A549 (cell line): ENCODE measurements at regions not wholly inside any gene's neighbourhood (a gene's known extent, or its start where the extent isn't known, plus 50 kb on each side); places are given as distances from the start of the nearest gene placed in this dataset.

Source experiments
- BHLHE40 ChIP-seq: IDR thresholded peaks from 2 replicates; pipeline ENCODE4 v1.6.1; 2012; ENCODE audit warnings: low read depth, low read length, inconsistent platforms
- CEBPB ChIP-seq, 2 experiments: fragments of >200 bp in 1 of 2; sonication (Bioruptor Twin) in 1 of 2; formaldehyde crosslinking in 1 of 2; IDR thresholded peaks; 2 replicates each; pipeline ENCODE4 v1.6.1; 2012 to 2016
- CHD2 ChIP-seq: fragments of 150-350 bp; IDR thresholded peaks from 2 replicates; pipeline ENCODE4 v1.6.1; 2014; ENCODE audit warnings: low read length; ENCODE audit not compliant: partially characterized antibody
- HDAC2 ChIP-seq: fragments of 200-600 bp; sonication (generic); IDR thresholded peaks from 2 replicates; pipeline ENCODE4 v1.6.1; 2016
- MYC ChIP-seq: IDR thresholded peaks from 2 replicates; pipeline ENCODE4 v1.6.1; 2012; ENCODE audit warnings: mild to moderate bottlenecking, inconsistent platforms, low read length, improper control_type of control experiment, borderline replicate concordance
- NPAS2 ChIP-seq: fragments of 250-450 bp; sonication (Bioruptor Pico); IDR thresholded peaks from 2 replicates; pipeline ENCODE4 v1.8.0; 2022; ENCODE audit warnings: mild to moderate bottlenecking, moderate library complexity, borderline replicate concordance
- POLR2A ChIP-seq: IDR thresholded peaks from 2 replicates; pipeline ENCODE4 v1.6.1; 2012; ENCODE audit warnings: mild to moderate bottlenecking, low read length
- RAD21 ChIP-seq, 2 experiments: fragments of >200 bp in 1 of 2; sonication (Bioruptor Twin) in 1 of 2; formaldehyde crosslinking in 1 of 2; IDR thresholded peaks in 1 of 2; conservative IDR thresholded peaks in 1 of 2; 2 replicates in 1 of 2; 3 replicates in 1 of 2; pipeline ENCODE4 v1.6.1; 2012 to 2018; ENCODE audit warnings: inconsistent platforms in 1 of 2
- RARB ChIP-seq: fragments of 250-450 bp; sonication (Bioruptor Pico); IDR thresholded peaks from 2 replicates; pipeline ENCODE4 v1.8.0; 2021; ENCODE audit warnings: mild to moderate bottlenecking, moderate library complexity
- SREBF2 ChIP-seq: fragments of 450-650 bp; IDR thresholded peaks from 2 replicates; pipeline ENCODE4 v1.6.1; 2014; ENCODE audit warnings: mild to moderate bottlenecking, moderate library complexity
- TF ChIP-seq, protein P1 (sequence below): fragments of >200 bp; sonication (Bioruptor Twin); formaldehyde crosslinking; IDR thresholded peaks from 3 replicates; pipeline ENCODE4 v1.5.1; 2016
- TF ChIP-seq, protein P2 (sequence below): fragments of 200-600 bp; sonication (generic); IDR thresholded peaks from 2 replicates; pipeline ENCODE4 v1.6.1; 2016; ENCODE audit warnings: antibody characterized with exemption, mild to moderate bottlenecking, moderate library complexity
- TF ChIP-seq, protein P3 (sequence below): fragments of 450-650 bp; IDR thresholded peaks from 2 replicates; pipeline ENCODE4 v1.6.1; 2014; ENCODE audit warnings: antibody characterized with exemption

DNA sequence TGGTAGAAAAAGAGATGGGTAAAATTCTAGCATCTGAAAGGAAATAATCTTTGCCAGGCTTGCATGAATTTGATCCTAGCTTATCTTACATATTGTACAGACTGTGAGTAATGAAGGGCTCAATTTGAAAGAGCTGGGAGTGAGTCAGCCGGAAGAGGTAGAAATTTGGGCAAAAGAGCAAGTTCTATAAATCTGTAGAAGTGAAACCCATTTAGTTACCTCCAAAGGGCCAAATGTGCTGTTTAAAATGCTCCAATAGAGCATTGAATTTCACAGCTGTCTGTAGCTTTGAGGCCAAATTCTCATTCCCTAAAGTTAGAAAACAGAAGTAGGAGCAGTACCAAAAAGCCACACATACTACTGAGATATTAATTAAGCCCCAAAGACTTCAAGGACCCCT, 466.1 kb downstream of the BTBD3 start:
- TF ChIP-seq, protein P1, sequence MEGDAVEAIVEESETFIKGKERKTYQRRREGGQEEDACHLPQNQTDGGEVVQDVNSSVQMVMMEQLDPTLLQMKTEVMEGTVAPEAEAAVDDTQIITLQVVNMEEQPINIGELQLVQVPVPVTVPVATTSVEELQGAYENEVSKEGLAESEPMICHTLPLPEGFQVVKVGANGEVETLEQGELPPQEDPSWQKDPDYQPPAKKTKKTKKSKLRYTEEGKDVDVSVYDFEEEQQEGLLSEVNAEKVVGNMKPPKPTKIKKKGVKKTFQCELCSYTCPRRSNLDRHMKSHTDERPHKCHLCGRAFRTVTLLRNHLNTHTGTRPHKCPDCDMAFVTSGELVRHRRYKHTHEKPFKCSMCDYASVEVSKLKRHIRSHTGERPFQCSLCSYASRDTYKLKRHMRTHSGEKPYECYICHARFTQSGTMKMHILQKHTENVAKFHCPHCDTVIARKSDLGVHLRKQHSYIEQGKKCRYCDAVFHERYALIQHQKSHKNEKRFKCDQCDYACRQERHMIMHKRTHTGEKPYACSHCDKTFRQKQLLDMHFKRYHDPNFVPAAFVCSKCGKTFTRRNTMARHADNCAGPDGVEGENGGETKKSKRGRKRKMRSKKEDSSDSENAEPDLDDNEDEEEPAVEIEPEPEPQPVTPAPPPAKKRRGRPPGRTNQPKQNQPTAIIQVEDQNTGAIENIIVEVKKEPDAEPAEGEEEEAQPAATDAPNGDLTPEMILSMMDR: no peak
- TF ChIP-seq BHLHE40: no peak
- no peak for TF ChIP-seq CEBPB (IDR thresholded peaks at IDR 0.05)
- TF ChIP-seq, protein P2, sequence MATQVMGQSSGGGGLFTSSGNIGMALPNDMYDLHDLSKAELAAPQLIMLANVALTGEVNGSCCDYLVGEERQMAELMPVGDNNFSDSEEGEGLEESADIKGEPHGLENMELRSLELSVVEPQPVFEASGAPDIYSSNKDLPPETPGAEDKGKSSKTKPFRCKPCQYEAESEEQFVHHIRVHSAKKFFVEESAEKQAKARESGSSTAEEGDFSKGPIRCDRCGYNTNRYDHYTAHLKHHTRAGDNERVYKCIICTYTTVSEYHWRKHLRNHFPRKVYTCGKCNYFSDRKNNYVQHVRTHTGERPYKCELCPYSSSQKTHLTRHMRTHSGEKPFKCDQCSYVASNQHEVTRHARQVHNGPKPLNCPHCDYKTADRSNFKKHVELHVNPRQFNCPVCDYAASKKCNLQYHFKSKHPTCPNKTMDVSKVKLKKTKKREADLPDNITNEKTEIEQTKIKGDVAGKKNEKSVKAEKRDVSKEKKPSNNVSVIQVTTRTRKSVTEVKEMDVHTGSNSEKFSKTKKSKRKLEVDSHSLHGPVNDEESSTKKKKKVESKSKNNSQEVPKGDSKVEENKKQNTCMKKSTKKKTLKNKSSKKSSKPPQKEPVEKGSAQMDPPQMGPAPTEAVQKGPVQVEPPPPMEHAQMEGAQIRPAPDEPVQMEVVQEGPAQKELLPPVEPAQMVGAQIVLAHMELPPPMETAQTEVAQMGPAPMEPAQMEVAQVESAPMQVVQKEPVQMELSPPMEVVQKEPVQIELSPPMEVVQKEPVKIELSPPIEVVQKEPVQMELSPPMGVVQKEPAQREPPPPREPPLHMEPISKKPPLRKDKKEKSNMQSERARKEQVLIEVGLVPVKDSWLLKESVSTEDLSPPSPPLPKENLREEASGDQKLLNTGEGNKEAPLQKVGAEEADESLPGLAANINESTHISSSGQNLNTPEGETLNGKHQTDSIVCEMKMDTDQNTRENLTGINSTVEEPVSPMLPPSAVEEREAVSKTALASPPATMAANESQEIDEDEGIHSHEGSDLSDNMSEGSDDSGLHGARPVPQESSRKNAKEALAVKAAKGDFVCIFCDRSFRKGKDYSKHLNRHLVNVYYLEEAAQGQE: no peak
- TF ChIP-seq RAD21 (conservative IDR thresholded peaks at IDR 0.05 in 1 of 2, IDR thresholded peaks at IDR 0.05 in 1 of 2): no peak
- TF ChIP-seq POLR2A: no peak
- TF ChIP-seq MYC: no peak
- no peak for TF ChIP-seq RARB (CRISPR knock-in tag)
- TF ChIP-seq HDAC2: no peak
- TF ChIP-seq NPAS2 (CRISPR knock-in tag): no peak
- no peak for TF ChIP-seq CHD2
- no peak for TF ChIP-seq SREBF2
- TF ChIP-seq, protein P3, sequence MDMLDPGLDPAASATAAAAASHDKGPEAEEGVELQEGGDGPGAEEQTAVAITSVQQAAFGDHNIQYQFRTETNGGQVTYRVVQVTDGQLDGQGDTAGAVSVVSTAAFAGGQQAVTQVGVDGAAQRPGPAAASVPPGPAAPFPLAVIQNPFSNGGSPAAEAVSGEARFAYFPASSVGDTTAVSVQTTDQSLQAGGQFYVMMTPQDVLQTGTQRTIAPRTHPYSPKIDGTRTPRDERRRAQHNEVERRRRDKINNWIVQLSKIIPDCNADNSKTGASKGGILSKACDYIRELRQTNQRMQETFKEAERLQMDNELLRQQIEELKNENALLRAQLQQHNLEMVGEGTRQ: no peak
